GM18861 (cell line): ENCODE measurements at regions not wholly inside any gene's neighbourhood (a gene's known extent, or its start where the extent isn't known, plus 50 kb on each side); places are given as distances from the start of the nearest gene placed in this dataset.
"Not testable (repeated sequence)": the region's sequence is repeated elsewhere in the genome, so short reads cannot be mapped to it uniquely, and the experiment has no call there.

Experiments
- ATAC-seq: cut with Tn5 transposase; IDR thresholded peaks from one replicate; pipeline ENCODE4 v1.9.1; 2021; ENCODE audit not compliant: unreplicated experiment

GRCh38 chr18:46179306-46179705 is 75.1 kb downstream of the HAUS1 start:
- ATAC-seq = no peak

GRCh38 chr18:46182633-46183358 is 78.6 kb downstream of the HAUS1 start:
- ATAC-seq = no peak

- not testable (repeated sequence) for ATAC-seq
These were observed 80.1 kb downstream of the HAUS1 start for GRCh38 chr18:46184296-46184695.

GRCh38 chr18:46184727-46185126 is 80.5 kb downstream of the HAUS1 start:
- no peak for ATAC-seq

- no peak for ATAC-seq
These were observed 86.5 kb downstream of the HAUS1 start for GRCh38 chr18:46190667-46191066.

GRCh38 chr18:46196627-46197243 is 92.5 kb downstream of the HAUS1 start:
- ATAC-seq = no peak

- no peak for ATAC-seq
These were observed 95.4 kb downstream of the HAUS1 start for GRCh38 chr18:46199515-46200147.

- ATAC-seq = not testable (repeated sequence)
These were observed 96.2 kb downstream of the HAUS1 start for GRCh38 chr18:46200178-46201055.

GRCh38 chr18:46204143-46204542 is 100.0 kb downstream of the HAUS1 start:
- no peak for ATAC-seq

- no peak for ATAC-seq
These were observed 103.8 kb downstream of the HAUS1 start for GRCh38 chr18:46207985-46208384.

- ATAC-seq = no peak
These were observed 105.0 kb downstream of the HAUS1 start for GRCh38 chr18:46209161-46209560.

GRCh38 chr18:46211816-46212215 is 107.6 kb downstream of the HAUS1 start:
- ATAC-seq = no peak

- no peak for ATAC-seq
These were observed 108.2 kb downstream of the HAUS1 start for GRCh38 chr18:46212398-46212797.

GRCh38 chr18:46213295-46213694 is 109.1 kb downstream of the HAUS1 start:
- ATAC-seq = no peak

GRCh38 chr18:46214435-46214834 is 110.2 kb downstream of the HAUS1 start:
- no peak for ATAC-seq

GRCh38 chr18:46215902-46216723 is 111.9 kb downstream of the HAUS1 start:
- no peak for ATAC-seq

GRCh38 chr18:46220116-46220515 is 115.9 kb downstream of the HAUS1 start:
- no peak for ATAC-seq

- ATAC-seq = no peak
These were observed 117.9 kb downstream of the HAUS1 start for GRCh38 chr18:46222093-46222492.

- ATAC-seq = no peak
These were observed 118.7 kb downstream of the HAUS1 start for GRCh38 chr18:46222710-46223360.
